Midbrain (tissue), 1 donor: ENCODE measurements at regions not wholly inside any gene's neighbourhood (a gene's known extent, or its start where the extent isn't known, plus 50 kb on each side); places are given as distances from the start of the nearest gene placed in this dataset.
A peak's percentile ranks its signal among the peaks of the same experiment; 100 is the strongest.

ENCODE experiments used
- DNase-seq: peaks from one replicate; lab custom pipeline; 2025; lab: John Stamatoyannopoulos, UW

- DNase-seq, result no peak
These were observed 74.1 kb upstream of the BTN3A2 start for GRCh38 chr6:26290941-26291340.

DNA sequence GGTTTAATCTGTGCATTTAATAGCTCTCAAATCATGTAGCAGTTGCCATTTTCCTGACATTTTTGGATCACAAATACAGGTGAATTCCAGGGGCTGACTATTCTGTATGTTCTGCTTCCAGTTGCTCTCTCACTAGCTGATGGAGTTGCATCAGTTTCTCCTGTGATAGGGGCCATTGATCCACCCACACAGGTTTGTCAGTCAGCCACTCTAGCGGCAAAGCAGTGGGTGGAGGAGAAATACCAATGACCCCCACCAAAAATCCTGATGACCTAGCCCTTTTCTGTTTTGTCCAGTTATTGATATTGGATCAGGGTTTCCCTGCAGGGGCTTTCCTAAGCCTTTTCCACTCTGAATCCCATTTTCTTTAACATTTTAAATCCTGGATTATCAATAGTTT lies 72.3 kb upstream of the BTN3A2 start:
- DNase-seq, result no peak

DNA sequence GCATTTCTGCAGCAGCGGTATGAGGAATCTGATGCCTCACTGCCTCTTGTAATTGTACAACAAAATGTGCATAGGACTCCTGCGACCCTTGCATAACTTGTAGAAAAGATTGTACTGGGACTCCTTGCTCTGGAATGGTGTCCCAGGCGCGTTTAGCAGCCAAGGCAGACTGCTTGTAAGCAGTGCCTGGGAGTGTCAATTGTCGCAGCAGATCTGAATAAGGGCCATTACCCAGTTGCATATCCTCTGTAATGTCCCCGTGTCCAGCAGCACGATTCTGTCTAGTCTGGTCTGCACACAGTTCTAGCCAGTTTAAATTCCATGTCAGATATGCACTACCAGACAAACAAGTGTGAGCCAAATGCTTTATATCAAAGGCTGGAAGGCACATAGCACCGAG lies 70.7 kb upstream of the BTN3A2 start:
- DNase-seq, result no peak

- no peak for DNase-seq
These were observed 69.1 kb upstream of the BTN3A2 start for GRCh38 chr6:26295691-26296555.

GRCh38 chr6:26296556-26296856 lies 68.5 kb upstream of the BTN3A2 start:
- DNase-seq, result no peak

DNA sequence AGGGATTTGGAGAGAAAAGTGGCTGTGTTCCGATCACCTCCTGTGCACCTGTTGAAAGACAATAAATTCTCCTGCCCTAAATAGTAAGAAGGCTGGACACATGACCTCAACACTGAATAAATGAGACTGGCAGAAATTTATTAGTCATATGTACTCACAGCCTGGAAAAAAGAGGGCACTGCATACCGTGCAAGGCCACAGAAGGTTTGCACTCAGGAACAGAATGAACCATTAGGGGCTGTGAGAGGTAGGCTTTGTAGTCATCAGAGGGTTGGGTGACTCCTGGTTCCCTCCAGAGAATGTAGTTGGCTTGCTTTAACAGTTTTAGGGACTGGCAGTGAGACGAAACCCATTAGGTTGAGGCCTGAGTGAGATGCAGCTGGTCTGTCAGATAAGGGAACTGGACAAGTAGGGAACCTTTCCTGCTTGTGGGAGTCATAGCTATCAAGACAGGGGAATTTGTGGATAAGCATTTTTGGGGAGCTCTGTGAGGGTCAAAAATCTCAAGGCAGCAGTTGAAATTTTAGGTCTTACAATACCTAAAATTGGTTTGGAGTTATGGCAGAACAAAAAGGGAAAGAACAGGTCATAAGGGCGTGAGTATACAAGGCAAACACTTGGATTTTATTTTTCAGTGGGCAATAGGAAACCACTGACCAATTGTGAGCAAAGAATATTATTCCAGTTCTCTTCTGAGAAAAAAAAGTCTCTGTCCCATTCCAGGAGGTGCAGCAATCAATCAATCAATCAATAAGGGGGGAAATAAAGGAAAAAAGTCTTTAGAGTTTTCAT lies 67.9 kb upstream of the BTN3A2 start:
- DNase-seq, result no peak

DNA sequence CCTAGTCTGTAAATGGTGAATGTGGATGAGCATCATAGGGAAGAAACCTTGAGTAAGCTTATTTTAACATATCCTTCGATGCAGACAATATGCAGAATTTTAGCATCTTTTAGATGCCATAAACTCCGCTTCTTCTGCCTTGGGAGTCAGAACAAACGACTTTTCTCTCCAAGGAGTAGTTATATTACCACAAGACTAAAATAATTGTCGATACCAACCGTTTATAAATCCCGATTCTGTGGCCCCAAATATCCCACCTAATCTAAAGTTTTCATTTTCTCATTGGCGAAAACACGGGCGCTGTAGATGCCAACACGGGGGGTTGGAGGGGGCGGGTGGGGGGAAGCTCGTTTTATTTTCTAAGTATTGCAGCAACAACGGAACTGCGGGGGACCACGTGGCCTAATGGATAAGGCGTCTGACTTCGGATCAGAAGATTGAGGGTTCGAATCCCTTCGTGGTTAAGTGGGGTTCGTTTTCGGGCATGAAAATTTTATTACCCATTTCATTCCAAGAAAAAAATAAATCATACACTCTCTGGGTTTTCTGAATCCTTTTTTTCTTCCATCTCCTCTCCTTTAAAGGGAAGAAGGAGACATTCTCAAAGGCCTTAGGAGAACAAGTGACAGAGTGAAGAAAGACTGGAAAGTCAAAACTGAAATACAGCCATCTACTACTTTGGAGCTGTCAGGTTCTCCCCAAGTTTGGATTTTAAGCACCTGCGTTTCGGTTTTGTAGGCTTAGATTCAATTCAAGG lies 65.5 kb upstream of the BTN3A2 start:
- DNase-seq, result no peak

GRCh38 chr6:26300043-26300331 lies 65.0 kb upstream of the BTN3A2 start:
- no peak for DNase-seq

DNA sequence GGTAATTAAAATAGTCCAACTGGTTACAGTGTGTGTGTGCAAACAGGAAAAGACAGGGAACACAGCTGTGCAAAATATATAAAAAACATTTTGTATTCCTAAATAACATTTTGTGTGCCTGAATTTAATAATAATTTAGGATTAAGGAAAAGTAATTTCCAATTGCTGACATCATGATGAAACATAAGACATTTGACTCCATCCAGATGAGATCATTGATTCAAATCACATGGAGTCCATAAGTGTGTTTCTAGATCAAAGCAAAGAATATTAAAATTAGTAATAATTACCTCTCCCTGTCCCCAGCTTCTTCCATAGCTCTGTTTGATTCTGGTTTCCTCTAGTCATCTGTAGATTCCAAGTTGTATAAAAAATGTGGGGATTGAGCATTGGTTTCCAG lies 64.6 kb upstream of the BTN3A2 start:
- no peak for DNase-seq

DNA sequence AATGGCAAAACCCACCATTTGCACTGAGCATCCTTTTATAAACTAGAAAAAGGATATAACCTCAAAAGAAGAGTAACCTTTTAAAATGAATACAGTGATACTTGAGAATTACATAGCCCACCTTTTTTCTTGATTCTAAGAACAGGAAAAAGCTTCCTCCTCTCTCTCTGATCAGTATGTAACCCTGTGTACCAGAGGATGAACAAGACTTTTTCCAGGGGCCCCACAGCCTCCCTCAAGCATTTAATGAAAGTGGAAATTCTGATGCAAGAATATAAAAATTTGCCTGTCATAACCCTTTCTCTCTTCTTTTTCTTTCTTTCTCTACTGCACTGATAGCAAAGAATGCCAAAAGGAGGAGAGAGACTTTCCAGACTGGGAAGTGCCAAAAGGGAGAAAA lies 64.2 kb upstream of the BTN3A2 start:
- DNase-seq, result no peak

- no peak for DNase-seq
These were observed 63.4 kb upstream of the BTN3A2 start for GRCh38 chr6:26301638-26302037.

DNA sequence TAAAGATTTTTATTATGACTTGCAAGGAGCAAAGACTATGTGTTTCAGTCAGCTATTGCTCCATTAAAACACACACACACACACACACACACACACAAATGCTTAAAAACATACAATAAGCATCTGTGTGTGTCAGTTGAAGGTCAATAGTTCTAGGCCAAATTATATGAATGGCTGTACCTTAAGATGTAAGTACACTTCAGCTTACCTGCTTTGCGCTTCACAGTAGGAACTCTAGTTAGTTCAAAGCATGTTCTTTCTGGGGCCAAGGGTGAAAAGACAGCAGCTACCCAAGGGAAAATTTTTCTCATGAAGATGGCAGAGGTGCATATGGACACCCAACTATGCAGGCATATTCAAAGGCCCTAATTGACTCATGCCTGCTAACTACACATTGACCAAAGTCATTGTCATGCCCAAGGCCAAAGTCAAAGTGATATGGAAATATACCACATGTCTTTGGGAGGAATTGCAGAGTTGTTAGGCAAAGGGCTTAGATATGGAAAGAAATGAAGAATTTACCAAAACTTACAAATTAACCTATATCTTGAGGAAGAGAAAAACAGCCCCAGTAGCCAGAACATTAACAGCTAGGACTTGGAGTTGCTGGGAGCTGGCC lies 61.9 kb upstream of the BTN3A2 start:
- DNase-seq, result no peak

- no peak for DNase-seq
These were observed 60.7 kb upstream of the BTN3A2 start for GRCh38 chr6:26304213-26304796.

DNA sequence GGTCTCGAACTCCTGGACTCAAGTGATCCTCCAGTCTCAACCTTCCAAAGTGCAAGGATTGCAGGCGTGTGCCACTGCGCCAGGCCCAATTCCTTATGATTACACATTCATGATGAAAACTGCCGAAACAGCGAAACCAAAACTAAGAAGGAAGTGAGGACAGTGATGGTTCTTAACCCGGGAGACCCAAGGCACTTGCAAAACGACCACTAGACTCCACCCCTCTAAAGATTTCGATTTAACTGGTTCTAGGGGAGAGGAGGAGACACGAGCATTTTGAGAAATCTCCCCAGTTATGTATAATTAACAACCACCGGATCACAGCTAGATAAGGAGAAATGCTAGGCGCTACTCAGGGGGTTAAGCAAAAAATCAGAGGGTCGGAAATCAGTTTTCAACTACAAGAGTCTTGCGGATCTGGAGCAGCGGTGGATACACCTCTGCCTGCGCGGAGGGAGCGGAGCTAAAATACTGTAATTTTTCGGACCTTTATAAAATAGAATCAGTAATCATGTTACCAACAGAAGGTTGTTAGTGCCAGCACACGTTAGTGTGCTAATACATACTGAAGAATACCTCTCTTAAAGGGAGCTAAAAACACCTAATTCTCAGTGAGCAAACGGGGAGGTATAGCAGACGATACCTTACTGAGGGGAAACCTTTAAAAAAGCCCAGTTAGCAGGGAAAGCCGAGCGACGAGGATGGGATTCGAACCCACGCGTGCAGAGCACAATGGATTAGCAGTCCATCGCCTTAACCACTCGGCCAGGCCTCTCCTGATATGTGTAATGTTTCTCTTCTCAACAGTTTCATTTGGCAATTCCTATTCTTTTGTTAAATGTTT lies 60.0 kb upstream of the BTN3A2 start:
- DNase-seq, result peak; percentile 78

DNA sequence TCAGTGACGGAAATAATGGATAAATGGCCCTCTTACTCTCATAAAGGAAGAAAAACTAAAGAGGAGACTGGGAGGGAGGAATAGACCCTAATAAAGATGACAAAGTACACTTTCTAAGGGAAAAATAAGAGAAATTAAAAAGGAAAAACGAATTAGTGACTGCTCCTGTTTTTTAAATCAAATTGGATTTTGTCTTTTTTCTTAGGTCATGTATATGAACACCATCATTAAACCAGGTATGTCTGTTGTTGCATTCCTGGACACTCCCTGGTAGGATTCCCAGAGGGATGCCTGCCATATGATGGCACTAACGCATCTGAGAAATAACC lies 59.4 kb upstream of the BTN3A2 start:
- DNase-seq, result no peak

DNA sequence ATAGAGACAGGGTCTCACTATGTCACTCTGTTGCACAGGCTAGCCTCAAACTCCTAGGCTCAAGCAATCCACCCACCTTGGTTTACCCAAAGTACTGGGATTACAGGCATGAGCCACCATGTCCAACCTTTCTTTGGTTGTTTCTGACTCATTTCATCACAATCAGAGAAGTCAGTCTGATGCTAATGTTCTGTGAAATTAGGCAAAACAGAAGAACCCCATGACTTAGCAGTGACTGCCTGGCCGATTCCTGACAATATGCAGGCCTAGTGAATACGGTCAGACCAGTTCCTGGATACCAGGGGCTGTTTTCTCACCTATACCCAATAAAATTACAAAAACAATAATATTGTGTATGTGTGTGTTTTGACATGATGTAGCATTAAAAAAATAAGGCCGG lies 58.8 kb upstream of the BTN3A2 start:
- DNase-seq, result no peak

DNA sequence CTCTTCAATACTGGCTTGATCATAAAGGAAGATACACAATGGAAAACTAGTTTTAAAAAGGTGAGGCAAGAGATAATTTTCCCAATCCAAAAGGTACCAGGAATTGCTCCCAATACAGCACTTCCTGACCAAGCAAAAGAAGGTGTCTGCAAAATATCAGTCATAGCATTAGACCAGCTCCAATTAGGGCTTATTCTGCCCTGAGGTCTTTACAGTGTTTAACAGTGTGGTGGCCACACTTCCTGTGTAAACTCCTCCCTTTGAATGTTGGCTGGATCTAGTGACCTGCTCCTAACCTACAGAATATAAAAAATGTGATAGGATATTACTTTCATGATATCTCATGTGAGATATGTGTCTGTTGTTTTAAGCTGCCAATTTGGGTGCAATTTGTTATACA lies 57.1 kb upstream of the BTN3A2 start:
- DNase-seq, result no peak

DNA sequence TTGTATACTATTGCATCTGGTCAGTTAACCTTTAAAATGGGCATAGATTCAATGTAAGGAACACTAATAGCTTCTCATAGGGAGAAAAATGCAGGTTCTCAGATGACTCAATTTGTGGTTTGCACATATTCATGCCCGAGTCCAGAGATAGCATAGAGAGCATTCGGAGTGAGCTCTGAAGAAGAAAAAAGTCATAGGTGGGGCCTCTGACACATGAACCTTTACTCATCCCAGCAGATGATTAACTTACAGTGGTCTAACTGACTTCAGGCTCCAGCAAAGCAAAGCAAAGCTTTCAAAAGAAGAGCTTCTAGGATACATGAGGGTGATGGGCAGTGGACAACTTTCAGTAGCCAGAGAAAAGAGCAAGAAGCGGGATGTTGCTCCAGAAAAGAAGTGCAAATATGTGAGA lies 55.3 kb upstream of the BTN3A2 start:
- no peak for DNase-seq

- DNase-seq, result peak; percentile 26
These were observed 54.0 kb upstream of the BTN3A2 start for GRCh38 chr6:26311012-26311384.

DNA sequence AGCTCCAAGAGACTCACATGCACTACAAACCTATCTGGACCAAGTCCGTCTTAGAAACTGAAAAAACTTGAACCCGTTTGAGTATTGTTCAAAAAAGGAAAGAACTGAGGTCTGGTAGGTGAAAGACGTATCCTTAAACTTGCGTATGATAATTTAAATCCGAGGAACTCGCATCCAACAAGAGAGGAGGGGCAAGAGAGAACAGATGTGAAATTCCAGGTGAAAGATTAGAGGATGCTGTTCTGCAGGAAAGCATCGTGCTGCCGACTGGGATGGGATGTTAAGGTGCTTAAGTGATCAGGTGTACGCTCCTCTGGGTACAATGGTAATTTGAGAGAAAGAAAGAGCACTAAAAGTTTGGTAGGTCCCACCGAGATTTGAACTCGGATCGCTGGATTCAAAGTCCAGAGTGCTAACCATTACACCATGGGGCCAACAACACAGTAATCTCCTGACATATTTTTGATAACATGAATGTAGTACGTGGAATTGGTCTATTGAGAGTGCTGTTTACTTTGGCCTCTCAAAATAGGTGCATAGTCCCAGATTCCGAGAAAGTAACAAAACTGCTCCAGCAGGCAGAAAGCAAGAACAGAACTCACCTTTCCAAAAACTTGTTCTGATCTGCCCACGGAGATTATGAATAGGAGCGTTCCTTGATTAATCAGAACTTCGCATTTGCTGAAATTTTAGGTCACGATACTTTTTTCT lies 53.5 kb upstream of the BTN3A2 start:
- DNase-seq, result peak; percentile 55

- no peak for DNase-seq
These were observed 52.9 kb upstream of the BTN3A2 start for GRCh38 chr6:26312096-26312463.
